UCSD-AML1 (cell line): ENCODE measurements at regions not wholly inside any gene's neighbourhood (a gene's known extent, or its start where the extent isn't known, plus 50 kb on each side); places are given as distances from the start of the nearest gene placed in this dataset.
"Not testable (repeated sequence)": the region's sequence is repeated elsewhere in the genome, so short reads cannot be mapped to it uniquely, and the experiment has no call there.

Experiments
- DNase-seq: peaks from one replicate; lab custom pipeline; 2025; ENCODE audit not compliant: unreplicated experiment; lab: John Stamatoyannopoulos, UW

DNA sequence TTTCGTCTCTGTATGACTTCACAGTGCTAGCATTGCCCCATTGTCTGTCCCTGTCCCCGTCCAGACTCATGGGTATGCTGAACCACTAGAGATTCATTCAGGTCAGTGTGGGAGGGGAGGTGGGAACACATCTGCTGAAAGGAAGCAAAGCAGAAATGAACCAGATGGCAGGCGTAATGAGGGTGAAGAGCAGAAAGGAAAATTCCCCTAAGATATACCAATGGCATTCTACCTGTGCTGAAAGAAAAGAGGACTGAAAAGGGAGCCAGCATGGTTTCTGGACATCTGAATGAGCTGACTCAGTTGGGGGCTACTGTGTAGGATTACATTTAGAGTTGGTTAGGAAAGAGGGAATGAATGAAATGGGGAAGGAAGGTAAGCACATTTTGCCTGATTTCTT is 678.7 kb downstream of the MAT2B start:
- DNase-seq: no peak

GRCh38 chr5:164185000-164185399 is 679.6 kb downstream of the MAT2B start:
- no peak for DNase-seq

DNA sequence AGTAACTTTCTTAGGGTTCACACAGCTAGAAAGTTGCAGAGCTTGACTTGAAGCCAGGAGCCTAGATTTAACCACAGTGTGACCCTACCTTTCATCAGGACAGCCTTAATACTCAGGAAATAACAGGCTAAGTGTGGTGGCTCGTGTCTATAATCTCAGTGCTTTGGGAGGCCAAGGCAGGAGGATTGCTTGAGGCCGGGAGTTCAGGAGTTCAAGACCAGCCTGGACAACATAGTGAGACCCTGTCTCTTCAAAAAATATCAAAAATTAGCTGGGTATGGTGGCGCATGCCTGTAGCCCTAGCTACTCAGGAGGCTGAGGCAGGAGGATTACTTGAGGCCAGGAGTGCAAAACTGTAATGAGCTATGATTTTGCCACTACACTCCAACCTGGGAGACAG is 681.1 kb downstream of the MAT2B start:
- no peak for DNase-seq

DNA sequence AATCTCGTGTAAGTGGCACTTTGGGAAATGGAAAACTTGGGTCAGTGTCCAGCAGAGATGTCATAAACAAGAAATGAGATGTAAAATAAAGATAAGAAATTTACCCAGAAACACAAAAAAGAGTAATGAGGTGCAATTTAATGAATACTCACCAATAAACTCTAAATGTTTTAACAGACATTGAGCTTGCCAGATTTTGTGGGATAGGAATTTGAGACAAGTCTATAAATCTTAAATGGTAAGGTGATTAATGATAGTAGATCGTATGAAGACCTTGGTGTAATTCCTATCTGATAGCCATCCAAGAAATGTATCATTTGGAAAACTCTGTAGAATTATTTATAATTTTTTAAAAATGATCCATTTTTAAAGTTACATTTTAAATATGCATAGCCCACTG is 682.4 kb downstream of the MAT2B start:
- DNase-seq: no peak

- no peak for DNase-seq
Measured at GRCh38 chr5:164188733-164189148, 683.3 kb downstream of the MAT2B start.

- no peak for DNase-seq
Measured at GRCh38 chr5:164191240-164191639, 685.8 kb downstream of the MAT2B start.

GRCh38 chr5:164202338-164202737 is 696.9 kb downstream of the MAT2B start:
- DNase-seq: no peak

DNA sequence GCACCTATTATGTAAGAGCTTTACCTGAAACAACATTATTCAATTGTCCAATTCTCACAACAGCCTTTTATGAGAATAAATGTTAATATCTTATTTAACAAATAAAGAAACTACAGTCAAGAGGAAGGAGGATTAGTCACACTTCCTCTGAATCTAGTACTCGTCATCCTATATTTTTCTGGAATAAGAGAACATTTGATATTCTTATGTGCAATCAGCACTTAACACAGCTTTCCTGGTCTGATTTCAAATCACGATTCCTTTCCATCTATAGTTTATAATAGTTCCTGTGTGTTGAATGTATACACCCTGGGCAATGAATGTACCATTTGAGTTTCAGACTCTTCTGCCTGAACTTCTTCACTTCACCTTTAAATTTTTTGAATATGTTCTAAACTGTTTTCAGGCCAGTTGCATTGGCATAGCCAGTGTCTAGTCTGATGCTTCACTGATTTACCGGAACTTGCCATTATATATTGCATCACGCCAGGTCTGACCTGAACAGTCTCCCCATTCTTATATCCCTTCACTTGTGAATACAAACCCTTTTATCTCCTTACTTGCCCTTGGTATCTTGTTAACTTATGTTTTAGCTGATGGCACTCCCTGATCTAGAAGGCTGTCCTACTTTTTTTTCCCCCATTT is 698.3 kb downstream of the MAT2B start:
- no peak for DNase-seq

DNA sequence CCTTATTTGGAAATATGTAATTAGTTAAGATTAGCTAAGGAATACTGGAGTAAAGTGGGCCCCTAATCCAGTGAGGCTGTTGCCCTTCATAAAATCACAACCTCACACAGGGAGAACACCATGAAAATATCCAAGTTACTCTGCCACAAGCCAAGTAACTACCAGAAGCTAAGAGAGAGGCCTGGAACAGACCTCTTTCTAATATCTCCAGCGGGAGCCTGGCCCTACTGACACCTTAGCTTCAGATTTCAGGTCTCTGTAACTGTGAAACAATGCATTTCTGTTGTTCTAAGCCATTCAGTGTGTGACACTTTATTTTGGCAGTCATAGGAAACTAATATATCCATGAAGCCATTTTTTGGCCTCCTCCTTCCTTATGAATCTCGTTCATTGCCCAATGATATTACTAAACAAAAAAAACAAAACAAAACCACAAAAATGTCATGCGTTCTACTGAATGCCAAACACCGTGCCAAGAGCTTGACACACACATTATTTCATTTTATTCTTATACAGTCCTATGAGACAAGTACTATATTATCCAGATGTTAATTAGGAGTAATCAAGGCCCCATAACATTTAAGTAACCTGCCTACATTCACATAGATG is 699.0 kb downstream of the MAT2B start:
- no peak for DNase-seq

DNA sequence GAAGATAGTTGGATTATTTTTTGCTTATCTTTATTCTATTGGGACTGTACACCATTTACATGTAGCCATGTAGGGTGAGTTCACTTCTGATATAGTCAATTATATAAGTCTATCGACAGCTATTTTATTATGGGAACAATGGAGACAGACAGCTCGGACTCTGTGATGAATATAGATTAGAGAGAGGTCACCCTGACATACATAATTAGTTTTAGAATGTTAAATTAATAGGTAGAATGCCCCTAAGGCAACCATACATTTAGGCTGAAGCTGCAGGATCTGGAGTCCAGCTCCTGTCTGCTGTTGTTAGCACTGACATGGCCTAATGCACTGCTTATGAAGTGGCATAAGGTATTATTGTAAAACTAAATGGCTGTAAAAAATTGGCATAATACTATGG is 700.8 kb downstream of the MAT2B start:
- no peak for DNase-seq

DNA sequence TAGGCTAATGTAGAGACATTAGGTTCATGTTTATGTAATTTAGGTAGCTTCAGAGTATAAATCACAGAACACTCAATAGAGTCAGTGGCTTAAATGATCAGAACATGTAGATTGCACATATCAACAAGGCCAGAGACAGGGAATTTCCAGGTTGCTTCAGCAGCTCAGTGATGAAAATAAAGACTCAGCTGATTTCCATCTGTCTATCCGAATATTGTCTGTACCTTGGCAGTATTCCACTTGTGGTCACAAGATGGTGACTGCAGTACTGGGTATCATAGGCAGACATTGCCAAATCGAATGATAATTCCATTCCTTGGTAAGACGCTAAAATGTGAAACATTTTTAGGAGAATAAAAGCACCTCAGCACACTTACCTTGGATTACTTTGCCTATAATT is 702.2 kb downstream of the MAT2B start:
- DNase-seq: no peak

GRCh38 chr5:164210491-164210890 is 705.1 kb downstream of the MAT2B start:
- DNase-seq: no peak

- DNase-seq: no peak
Measured at GRCh38 chr5:164214698-164215097, 709.3 kb downstream of the MAT2B start.

DNA sequence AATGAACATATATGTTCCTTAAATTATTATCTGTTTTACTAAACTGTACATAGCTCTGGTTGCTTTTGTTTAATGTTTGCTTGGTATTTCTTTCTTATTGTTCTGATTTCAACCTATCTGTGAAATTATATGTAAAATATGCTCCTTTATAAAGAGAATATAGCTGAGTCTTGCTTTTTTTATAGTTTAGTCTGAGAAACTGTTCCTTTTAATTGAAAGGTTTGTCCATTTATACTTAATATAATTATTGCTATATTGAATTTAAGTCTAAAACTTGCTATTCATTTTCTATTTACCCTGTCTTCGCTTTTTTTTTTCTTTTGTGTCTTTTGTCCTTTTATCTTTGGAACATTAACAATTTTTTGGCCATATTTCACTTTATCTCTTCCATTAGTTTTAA is 712.0 kb downstream of the MAT2B start:
- no peak for DNase-seq

DNA sequence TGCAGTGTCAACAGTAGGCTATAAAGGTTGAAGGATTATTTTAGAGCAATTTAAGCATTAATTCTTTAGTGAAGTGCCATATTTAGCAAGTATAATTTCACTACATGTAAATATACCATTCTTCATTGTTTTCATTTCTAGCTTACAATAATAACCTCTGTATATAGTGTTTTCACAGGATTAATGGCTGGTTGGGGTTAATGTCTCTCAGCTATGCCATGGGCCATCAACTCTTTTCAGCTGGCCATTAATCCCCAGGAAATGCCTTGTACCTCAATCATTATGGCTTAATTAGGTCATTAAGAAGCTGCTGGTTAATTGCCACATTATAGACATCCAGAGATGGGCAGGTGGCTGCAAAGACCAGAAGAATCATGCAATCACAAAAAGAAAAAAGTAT is 715.1 kb downstream of the MAT2B start:
- no peak for DNase-seq

DNA sequence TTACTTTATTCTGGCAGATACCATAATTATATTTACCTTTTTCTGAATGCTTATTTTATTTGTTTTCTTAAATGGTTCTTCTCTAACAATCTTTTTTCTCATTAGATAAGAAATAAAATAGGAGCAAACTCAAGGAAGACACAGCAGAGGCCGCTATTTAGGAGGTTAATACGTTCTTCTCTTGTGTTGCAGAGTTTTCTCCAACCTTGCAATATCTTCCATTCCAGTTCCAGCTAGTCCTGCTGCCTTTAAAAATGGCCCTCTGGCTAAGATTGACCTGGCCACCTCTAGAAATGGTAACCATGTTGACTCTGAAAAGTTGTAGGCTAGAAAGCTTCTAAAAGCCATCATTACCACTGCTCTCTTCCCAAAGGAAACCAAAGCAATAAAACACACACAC is 718.8 kb downstream of the MAT2B start:
- no peak for DNase-seq

GRCh38 chr5:164224772-164225171 is 719.4 kb downstream of the MAT2B start:
- no peak for DNase-seq

- no peak for DNase-seq
Measured at GRCh38 chr5:164230341-164230740, 724.9 kb downstream of the MAT2B start.

- no peak for DNase-seq
Measured at GRCh38 chr5:164233791-164234190, 728.4 kb downstream of the MAT2B start.

GRCh38 chr5:164234321-164234720 is 728.9 kb downstream of the MAT2B start:
- DNase-seq: no peak

DNA sequence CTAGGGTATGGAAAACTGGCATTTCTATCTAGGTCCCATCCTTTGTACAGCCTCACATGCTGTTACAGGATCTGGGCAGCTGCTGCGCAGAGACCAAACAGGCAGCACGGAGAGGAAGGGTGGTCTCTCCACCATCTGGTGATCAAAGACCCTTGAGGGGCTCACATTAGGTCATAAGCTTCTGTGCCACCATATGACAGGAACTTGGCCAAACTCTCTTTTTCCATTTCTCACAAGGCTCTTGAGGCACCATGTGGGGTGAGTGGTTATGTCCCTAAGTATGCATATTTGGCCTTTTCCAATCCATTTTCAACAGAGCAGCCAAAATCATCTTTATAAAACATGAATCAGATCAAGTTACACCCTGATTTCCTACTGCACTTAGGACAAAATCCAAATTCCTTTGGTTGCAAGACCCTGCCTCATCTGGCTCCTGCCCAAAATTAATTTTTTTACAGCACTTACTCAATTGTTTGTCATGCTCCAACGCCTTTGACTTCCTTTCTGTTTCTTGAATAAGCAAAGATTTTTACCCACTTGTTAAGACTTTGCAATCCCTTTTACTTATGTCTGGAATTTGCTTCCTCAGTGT is 730.0 kb downstream of the MAT2B start:
- DNase-seq: no peak

DNA sequence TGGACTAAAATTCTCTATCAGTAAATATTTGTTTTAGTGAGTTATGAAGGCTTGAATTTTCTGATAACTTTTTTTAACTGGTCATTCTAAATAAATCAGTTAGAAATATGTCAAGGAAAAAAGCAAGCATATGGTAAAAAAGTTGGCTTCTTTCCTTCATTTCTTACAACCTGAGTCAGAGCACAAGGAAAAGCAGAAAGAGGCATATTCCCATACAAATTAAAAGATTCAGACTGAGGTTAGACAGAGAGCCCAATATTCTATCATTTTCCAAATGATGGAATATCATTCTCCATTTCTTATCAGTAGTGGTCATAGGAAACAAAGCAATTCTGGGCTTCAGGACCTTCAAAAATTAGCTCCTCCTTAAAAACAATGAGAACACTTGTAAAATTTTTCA is 732.1 kb downstream of the MAT2B start:
- DNase-seq: no peak

DNA sequence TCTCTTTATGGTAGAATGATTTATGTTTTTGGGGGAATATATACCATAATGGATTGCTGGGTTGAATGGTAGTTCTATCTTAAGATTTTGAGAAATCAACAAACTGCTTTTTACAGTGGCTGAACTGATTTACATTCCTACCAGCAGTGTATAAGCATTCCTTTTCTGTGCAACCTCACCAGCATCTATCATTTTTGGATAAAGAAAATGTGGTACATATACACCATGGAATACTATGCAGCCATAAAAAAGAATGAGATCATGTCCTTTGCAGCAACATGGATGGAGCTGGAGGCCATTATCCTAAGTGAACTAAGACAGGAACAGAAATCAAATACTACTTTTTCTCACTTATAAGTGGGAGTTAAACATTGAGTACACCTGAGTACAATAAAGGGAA is 746.4 kb downstream of the MAT2B start:
- DNase-seq: not testable (repeated sequence)
